CD4-positive, alpha-beta T cell treated with Interleukin-6 for 4 hours (primary cell): ENCODE measurements at regions not wholly inside any gene's neighbourhood (a gene's known extent, or its start where the extent isn't known, plus 50 kb on each side); places are given as distances from the start of the nearest gene placed in this dataset.

Experiments
- DNase-seq: peaks from one replicate; pipeline ENCODE4 v3.0.0-alpha.2; 2020; ENCODE audit warnings: mixed read lengths

GRCh38 chr4:11179796-11180195, 248.9 kb downstream of the HS3ST1 start:
- no peak for DNase-seq

- no peak for DNase-seq
Observed at GRCh38 chr4:11178433-11178832, 250.3 kb downstream of the HS3ST1 start.

- DNase-seq, result no peak
Observed at GRCh38 chr4:11175374-11175773, 253.3 kb downstream of the HS3ST1 start.

- DNase-seq, result no peak
Observed at GRCh38 chr4:11166606-11167005, 262.1 kb downstream of the HS3ST1 start.

- no peak for DNase-seq
Observed at GRCh38 chr4:11166034-11166433, 262.7 kb downstream of the HS3ST1 start.

GRCh38 chr4:11165052-11165451, 263.6 kb downstream of the HS3ST1 start:
- DNase-seq, result no peak

- DNase-seq, result no peak
Observed at GRCh38 chr4:11160288-11160687, 268.4 kb downstream of the HS3ST1 start.

- DNase-seq, result no peak
Observed at GRCh38 chr4:11158971-11159370, 269.7 kb downstream of the HS3ST1 start.

GRCh38 chr4:11155208-11155867, 273.4 kb downstream of the HS3ST1 start:
- DNase-seq, result no peak

- no peak for DNase-seq
Observed at GRCh38 chr4:11153171-11153750, 275.4 kb downstream of the HS3ST1 start.

- no peak for DNase-seq
Observed at GRCh38 chr4:11152684-11153083, 276.0 kb downstream of the HS3ST1 start.

- DNase-seq, result no peak
Observed at GRCh38 chr4:11151500-11151899, 277.2 kb downstream of the HS3ST1 start.

- DNase-seq, result no peak
Observed at GRCh38 chr4:11149612-11150259, 279.0 kb downstream of the HS3ST1 start.

GRCh38 chr4:11139871-11140270, 288.8 kb downstream of the HS3ST1 start:
- no peak for DNase-seq

- no peak for DNase-seq
Observed at GRCh38 chr4:11138964-11139363, 289.7 kb downstream of the HS3ST1 start.

GRCh38 chr4:11134705-11135104, 294.0 kb downstream of the HS3ST1 start:
- DNase-seq, result no peak

- no peak for DNase-seq
Observed at GRCh38 chr4:11133868-11134267, 294.8 kb downstream of the HS3ST1 start.

- DNase-seq, result no peak
Observed at GRCh38 chr4:11132478-11132877, 296.2 kb downstream of the HS3ST1 start.

GRCh38 chr4:11131491-11131890, 297.2 kb downstream of the HS3ST1 start:
- DNase-seq, result no peak

- no peak for DNase-seq
Observed at GRCh38 chr4:11130195-11130970, 298.3 kb downstream of the HS3ST1 start.

- no peak for DNase-seq
Observed at GRCh38 chr4:11120435-11120834, 308.3 kb downstream of the HS3ST1 start.

GRCh38 chr4:11119474-11119873, 309.2 kb downstream of the HS3ST1 start:
- no peak for DNase-seq

- no peak for DNase-seq
Observed at GRCh38 chr4:11118513-11118912, 310.2 kb downstream of the HS3ST1 start.

- no peak for DNase-seq
Observed at GRCh38 chr4:11116940-11117339, 311.8 kb downstream of the HS3ST1 start.
